ENCODE measurements at regions not wholly inside any gene's neighbourhood (a gene's known extent, or its start where the extent isn't known, plus 50 kb on each side); places are given as distances from the start of the nearest gene placed in this dataset.

DNA sequence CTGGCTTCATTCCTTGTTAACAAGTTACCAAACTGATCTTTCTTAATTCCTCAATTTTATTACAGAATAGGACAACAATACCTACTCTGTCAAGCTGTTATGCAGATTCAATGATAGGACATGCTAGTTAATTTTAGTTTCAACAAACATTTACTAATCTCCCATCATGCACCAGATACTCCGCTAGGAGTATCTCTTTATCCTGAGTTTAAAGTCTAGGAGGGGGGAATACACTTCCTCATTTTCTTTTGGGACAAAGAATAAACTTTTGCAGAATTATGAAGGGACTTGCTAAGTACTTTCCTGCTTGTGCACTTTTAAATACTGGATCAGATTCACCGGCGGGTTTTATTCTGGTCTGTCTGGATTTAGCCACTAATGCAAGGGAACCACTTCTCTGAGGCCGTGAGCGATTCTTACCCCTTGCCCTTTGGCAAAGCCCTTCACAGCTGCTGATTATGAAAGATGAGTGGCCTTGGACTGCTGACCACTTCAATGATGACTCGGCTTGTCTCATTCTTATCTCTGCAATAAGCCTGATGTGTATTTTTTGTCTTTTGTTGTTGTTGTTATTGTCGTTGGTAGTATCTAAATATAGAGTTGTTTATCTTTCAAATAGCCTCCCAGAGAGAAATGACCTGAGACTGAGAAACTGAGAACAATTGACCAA is 73.9 kb downstream of the RMI1 start:
- H3K27me3 ChIP-seq (ENCODE audit: control insufficient read depth, insufficient read depth, low read length) = no peaks in the 10 kb centered on the region
- 100% methylated on average over 2 of the region's 7 CpGs for WGBS (ENCODE audit: insufficient coverage)
- H3K27ac ChIP-seq (ENCODE audit: low read length) = no peak overlapping the region
- H3K9me3 ChIP-seq (replicated peaks; ENCODE audit: control insufficient read depth, low read depth, low read length) = no peaks in the 10 kb centered on the region
- peak; percentile 55 for DNase-seq
- no peak overlapping the region for H3K4me3 ChIP-seq (ENCODE audit: low read length)
- H3K4me1 ChIP-seq (ENCODE audit: control insufficient read depth, insufficient read depth, low read length) = peaks cover 9% of the 10 kb centered on the region
- H3K36me3 ChIP-seq (ENCODE audit: control insufficient read depth, insufficient read depth, low read length) = no peaks in the 10 kb centered on the region

DNA sequence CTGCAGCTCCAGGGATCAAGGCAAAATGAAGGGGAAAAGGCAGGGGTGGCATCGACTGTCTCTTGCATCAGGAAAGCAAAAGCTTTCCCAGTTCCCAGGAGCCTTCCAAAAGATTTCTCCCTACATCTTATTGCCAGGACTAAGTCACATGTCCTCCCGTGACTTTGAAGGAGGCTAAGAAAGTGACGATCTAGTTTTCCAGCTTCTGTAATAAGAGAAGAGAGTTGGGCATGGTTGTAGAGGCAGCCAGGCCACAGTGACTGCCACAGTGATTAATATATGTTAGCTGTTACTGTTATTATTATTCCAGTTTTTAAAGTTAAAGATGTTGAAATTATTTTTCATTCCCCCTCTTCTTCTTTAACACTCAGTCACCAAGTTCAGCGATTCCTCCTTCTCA is 77.1 kb downstream of the RMI1 start:
- Histone ChIP-seq H3K27ac (ENCODE audit: low read length) (no peak overlapping the region), H3K27me3 (ENCODE audit: control insufficient read depth, insufficient read depth, low read length) (no peaks in the 10 kb centered on the region), H3K4me3 (ENCODE audit: low read length) (no peak overlapping the region), H3K36me3 (ENCODE audit: control insufficient read depth, insufficient read depth, low read length) (no peaks in the 10 kb centered on the region), H3K4me1 (ENCODE audit: control insufficient read depth, insufficient read depth, low read length) (peaks cover 9% of the 10 kb centered on the region), H3K9me3 (replicated peaks; ENCODE audit: control insufficient read depth, low read depth, low read length) (no peaks in the 10 kb centered on the region)
- WGBS (ENCODE audit: insufficient coverage) = 88% methylated on average over 1 of the region's 4 CpGs
- DNase-seq = no peak

DNA sequence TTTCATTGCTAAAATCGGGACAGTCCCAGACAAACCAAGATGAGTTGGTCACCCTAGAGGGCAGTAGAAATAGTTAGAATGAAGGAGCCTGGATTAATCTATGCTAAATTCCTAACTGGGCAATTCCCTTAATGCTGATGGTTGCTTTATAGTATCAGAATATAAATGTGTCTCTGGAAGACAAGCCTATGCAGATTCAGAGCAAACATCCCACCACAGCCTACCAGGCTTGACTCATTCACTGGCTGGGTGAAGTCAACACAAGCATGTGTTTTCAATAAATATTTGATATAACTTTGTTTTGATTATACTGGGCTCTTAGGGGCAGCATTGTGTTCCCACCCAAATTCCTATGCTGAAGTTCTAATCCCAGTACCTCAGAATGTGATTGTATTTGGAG is 79.3 kb downstream of the RMI1 start:
- Histone ChIP-seq H3K27ac (ENCODE audit: low read length) (no peak overlapping the region), H3K27me3 (ENCODE audit: control insufficient read depth, insufficient read depth, low read length) (no peaks in the 10 kb centered on the region), H3K9me3 (replicated peaks; ENCODE audit: control insufficient read depth, low read depth, low read length) (no peaks in the 10 kb centered on the region), H3K36me3 (ENCODE audit: control insufficient read depth, insufficient read depth, low read length) (no peaks in the 10 kb centered on the region), H3K4me1 (ENCODE audit: control insufficient read depth, insufficient read depth, low read length) (peaks cover 6% of the 10 kb centered on the region), H3K4me3 (ENCODE audit: low read length) (no peak overlapping the region)
- 83% methylated on average over 1 of the region's 1 CpG for WGBS (ENCODE audit: insufficient coverage)
- DNase-seq = no peak

DNA sequence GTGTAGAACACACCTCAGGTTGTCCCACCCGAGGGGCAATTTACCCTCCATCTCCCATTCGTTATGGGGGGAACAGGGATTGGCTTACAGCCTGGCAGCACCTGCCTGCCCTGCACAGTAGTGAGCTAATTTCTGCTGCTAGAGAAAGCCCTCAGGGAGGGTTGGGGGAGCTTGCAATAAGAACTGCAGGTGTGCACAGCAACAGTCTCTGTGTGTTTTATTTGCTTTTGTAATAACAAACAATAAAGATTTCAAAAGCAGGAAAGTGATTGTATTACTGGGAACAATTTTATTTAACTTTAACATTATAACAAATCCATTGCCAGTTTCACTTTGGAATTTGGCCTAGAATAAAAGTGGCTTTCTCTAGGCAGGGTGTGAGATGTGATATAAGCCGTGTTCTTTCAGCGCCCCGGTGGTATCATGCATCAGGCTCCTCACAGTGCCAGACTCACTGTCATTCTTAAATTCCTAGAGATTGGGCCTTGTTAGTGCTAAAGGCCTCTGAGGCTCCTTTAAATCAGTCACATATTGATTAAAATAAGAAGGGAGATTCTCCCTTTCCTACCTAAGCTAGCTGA is 81.1 kb downstream of the RMI1 start:
- Histone ChIP-seq H3K4me3 (ENCODE audit: low read length) (no peak overlapping the region), H3K9me3 (replicated peaks; ENCODE audit: control insufficient read depth, low read depth, low read length) (no peaks in the 10 kb centered on the region), H3K36me3 (ENCODE audit: control insufficient read depth, insufficient read depth, low read length) (no peaks in the 10 kb centered on the region), H3K4me1 (ENCODE audit: control insufficient read depth, insufficient read depth, low read length) (peaks cover 4% of the 10 kb centered on the region), H3K27me3 (ENCODE audit: control insufficient read depth, insufficient read depth, low read length) (no peaks in the 10 kb centered on the region), H3K27ac (ENCODE audit: low read length) (no peak overlapping the region)
- WGBS (ENCODE audit: insufficient coverage) = 40% methylated on average over 1 of the region's 5 CpGs
- DNase-seq = no peak

DNA sequence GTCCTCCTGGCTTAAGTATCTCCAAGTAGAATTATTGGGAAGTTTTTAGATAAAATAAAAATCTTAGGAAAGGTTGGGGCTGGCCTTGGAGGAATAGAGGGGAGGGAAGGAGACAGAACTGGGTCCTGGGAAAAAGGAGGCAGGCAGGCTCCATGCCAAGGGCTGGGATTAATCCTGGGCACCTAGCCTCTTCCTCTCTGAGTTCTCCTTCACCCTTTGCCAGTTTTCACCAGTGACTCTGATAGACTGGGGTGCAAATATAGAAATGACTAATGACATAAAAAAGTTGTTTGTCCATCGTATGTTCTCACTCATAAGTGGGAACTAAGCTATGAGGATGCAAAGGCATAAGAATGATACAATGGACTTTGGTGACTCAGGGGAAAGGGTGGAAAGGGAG is 81.9 kb downstream of the RMI1 start:
- Histone ChIP-seq H3K27ac (ENCODE audit: low read length) (no peak overlapping the region), H3K4me3 (ENCODE audit: low read length) (no peak overlapping the region), H3K36me3 (ENCODE audit: control insufficient read depth, insufficient read depth, low read length) (no peaks in the 10 kb centered on the region), H3K9me3 (replicated peaks; ENCODE audit: control insufficient read depth, low read depth, low read length) (no peaks in the 10 kb centered on the region), H3K4me1 (ENCODE audit: control insufficient read depth, insufficient read depth, low read length) (no peaks in the 10 kb centered on the region), H3K27me3 (ENCODE audit: control insufficient read depth, insufficient read depth, low read length) (no peaks in the 10 kb centered on the region)
- no peak for DNase-seq
- no CpG with 5 or more reads among the region's 1 CpG for WGBS (ENCODE audit: insufficient coverage)

DNA sequence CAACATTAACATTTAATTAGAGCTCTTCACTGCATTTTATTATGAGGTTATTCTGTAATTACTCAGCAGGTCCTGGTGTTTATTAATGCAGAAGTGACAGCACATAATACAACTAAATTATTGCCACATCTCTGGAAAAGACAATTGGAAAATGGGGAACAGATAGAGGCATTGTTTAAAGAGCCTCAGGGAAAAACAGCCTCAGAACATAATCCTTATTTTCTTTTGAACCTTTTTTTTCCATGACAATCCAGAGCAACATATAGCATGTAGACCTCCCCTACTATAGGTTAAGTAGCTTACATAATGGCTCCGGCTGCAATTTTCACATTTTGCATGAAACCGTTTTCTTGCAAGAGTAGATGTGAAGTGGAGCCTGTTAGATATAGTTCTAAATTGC is 87.2 kb downstream of the RMI1 start:
- Histone ChIP-seq H3K9me3 (replicated peaks; ENCODE audit: control insufficient read depth, low read depth, low read length) (no peaks in the 10 kb centered on the region), H3K36me3 (ENCODE audit: control insufficient read depth, insufficient read depth, low read length) (no peaks in the 10 kb centered on the region), H3K4me3 (ENCODE audit: low read length) (no peak overlapping the region), H3K4me1 (ENCODE audit: control insufficient read depth, insufficient read depth, low read length) (no peaks in the 10 kb centered on the region), H3K27ac (ENCODE audit: low read length) (no peak overlapping the region), H3K27me3 (ENCODE audit: control insufficient read depth, insufficient read depth, low read length) (no peaks in the 10 kb centered on the region)
- no peak for DNase-seq
- WGBS (ENCODE audit: insufficient coverage) = no CpG with 5 or more reads among the region's 2 CpGs

DNA sequence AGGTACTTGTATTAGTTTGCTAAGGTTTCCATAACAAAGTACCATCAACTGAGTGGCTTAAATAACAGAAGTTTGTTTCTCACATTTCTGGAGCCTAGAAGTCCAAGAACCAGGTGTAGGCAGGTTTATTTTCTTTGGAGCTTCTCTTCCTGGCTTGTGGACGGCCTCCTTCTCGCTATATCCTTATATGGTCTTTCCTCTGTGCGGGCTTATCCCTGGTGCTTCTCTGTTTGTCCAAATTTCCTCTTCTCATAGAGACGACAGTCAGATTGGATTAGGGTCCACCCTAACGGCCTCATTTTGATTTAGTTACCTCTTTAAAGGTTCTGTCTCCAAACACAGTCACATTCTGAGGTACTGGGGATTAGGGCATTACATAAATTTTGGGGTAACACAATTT is 88.3 kb downstream of the RMI1 start:
- Histone ChIP-seq H3K4me1 (ENCODE audit: control insufficient read depth, insufficient read depth, low read length) (no peaks in the 10 kb centered on the region), H3K27ac (ENCODE audit: low read length) (no peak overlapping the region), H3K9me3 (replicated peaks; ENCODE audit: control insufficient read depth, low read depth, low read length) (no peaks in the 10 kb centered on the region), H3K36me3 (ENCODE audit: control insufficient read depth, insufficient read depth, low read length) (no peaks in the 10 kb centered on the region), H3K4me3 (ENCODE audit: low read length) (no peak overlapping the region), H3K27me3 (ENCODE audit: control insufficient read depth, insufficient read depth, low read length) (no peaks in the 10 kb centered on the region)
- no peak for DNase-seq
- WGBS (ENCODE audit: insufficient coverage) = 75% methylated on average over 3 of the region's 5 CpGs

DNA sequence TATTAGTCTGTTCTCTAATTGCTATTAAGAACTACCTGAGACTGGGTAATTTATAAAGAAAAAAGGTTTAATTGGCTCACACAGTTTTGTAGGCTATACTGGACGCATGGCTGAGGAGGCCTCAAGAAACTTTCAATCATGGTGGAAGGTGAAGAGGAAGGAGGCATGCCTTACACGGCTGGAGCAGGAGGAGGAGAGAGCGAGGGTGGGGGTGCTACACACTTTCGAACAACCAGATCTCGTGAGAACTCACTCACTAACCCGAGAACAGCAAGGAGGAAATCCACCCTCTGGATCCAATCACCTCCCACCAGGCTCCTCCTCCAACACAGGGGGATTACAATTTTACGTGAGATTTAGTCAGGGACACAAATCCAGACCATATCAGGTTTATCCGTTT is 90.0 kb downstream of the RMI1 start:
- no peaks in the 10 kb centered on the region for H3K27me3 ChIP-seq (ENCODE audit: control insufficient read depth, insufficient read depth, low read length)
- no peak for DNase-seq
- H3K27ac ChIP-seq (ENCODE audit: low read length) = no peak overlapping the region
- no peaks in the 10 kb centered on the region for H3K9me3 ChIP-seq (replicated peaks; ENCODE audit: control insufficient read depth, low read depth, low read length)
- H3K36me3 ChIP-seq (ENCODE audit: control insufficient read depth, insufficient read depth, low read length) = no peaks in the 10 kb centered on the region
- WGBS (ENCODE audit: insufficient coverage) = 88% methylated on average over 1 of the region's 8 CpGs
- no peaks in the 10 kb centered on the region for H3K4me1 ChIP-seq (ENCODE audit: control insufficient read depth, insufficient read depth, low read length)
- no peak overlapping the region for H3K4me3 ChIP-seq (ENCODE audit: low read length)

DNA sequence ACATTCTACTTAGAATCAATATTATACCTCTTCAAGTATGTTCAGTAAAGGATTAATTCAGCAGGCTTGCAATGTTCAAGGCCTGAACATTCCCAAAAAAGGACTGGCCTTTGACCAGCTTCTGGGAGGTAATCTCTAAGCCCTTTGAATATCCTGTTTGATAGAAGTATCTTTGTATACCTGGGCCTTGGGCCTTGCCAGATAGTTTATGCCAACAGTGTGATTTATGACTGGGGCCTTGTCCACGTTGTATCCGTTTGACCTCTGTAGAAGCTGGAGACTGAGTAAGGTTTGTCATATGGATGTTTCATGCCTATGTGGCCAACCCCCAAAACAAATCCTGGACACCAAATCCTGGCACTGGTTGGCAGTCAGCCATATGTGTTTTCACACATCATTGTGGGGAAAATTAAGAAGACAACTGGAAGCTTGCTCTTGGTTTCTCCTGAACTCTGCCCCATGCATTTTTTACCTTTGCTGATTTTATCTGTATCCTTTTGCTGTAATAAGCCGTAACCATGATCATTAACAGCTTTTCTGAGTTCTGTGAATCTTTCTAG is 92.1 kb downstream of the RMI1 start:
- Histone ChIP-seq H3K36me3 (ENCODE audit: control insufficient read depth, insufficient read depth, low read length) (no peaks in the 10 kb centered on the region), H3K9me3 (replicated peaks; ENCODE audit: control insufficient read depth, low read depth, low read length) (no peaks in the 10 kb centered on the region), H3K27me3 (ENCODE audit: control insufficient read depth, insufficient read depth, low read length) (no peaks in the 10 kb centered on the region), H3K4me3 (ENCODE audit: low read length) (no peak overlapping the region), H3K4me1 (ENCODE audit: control insufficient read depth, insufficient read depth, low read length) (no peaks in the 10 kb centered on the region), H3K27ac (ENCODE audit: low read length) (no peak overlapping the region)
- DNase-seq = no peak
- no CpG with 5 or more reads among the region's 3 CpGs for WGBS (ENCODE audit: insufficient coverage)

DNA sequence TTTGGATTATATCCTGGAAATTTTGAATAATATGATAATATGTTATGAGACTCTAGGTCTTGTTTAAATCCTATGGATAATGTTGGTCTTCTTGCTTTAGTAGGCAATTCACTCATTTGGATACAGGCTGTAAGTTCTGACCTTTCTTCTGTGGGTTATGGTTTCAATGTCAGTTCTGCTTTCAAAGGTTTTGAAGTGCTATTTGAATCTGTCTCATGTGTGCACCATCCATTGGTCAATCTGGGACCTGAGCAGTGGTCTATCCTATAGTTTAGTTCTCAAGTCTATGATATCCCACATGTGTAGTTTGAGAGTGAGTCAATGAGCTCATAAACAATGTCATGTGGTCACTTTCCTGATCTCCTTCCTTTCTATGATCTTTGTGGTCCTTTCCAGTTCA is 94.4 kb downstream of the RMI1 start:
- no peak overlapping the region for H3K4me3 ChIP-seq (ENCODE audit: low read length)
- DNase-seq = no peak
- H3K27me3 ChIP-seq (ENCODE audit: control insufficient read depth, insufficient read depth, low read length) = no peaks in the 10 kb centered on the region
- no peaks in the 10 kb centered on the region for H3K9me3 ChIP-seq (replicated peaks; ENCODE audit: control insufficient read depth, low read depth, low read length)
- H3K4me1 ChIP-seq (ENCODE audit: control insufficient read depth, insufficient read depth, low read length) = no peaks in the 10 kb centered on the region
- no peak overlapping the region for H3K27ac ChIP-seq (ENCODE audit: low read length)
- no peaks in the 10 kb centered on the region for H3K36me3 ChIP-seq (ENCODE audit: control insufficient read depth, insufficient read depth, low read length)

Data from muscle of leg (tissue), 3 donors.